Glutamatergic neuron (in vitro differentiated cells): ENCODE measurements at regions not wholly inside any gene's neighbourhood (a gene's known extent, or its start where the extent isn't known, plus 50 kb on each side); places are given as distances from the start of the nearest gene placed in this dataset.

Source experiments
- DNase-seq: peaks from one replicate; pipeline ENCODE4 v3.0.0; 2022
- H3K27ac Mint-ChIP-seq: one replicate; pipeline ENCODE4 v1.8.0; 2020; ENCODE audit warnings: mild to moderate bottlenecking, mixed read lengths, inconsistent platforms; ENCODE audit not compliant: unreplicated experiment
- H3K27me3 Mint-ChIP-seq: one replicate; pipeline ENCODE4 v1.8.0; 2020; ENCODE audit warnings: mild to moderate bottlenecking, moderate library complexity, mixed read lengths, inconsistent platforms; ENCODE audit not compliant: unreplicated experiment
- H3K36me3 Mint-ChIP-seq: one replicate; pipeline ENCODE4 v1.8.0; 2020; ENCODE audit warnings: mild to moderate bottlenecking, mixed read lengths, inconsistent platforms; ENCODE audit not compliant: unreplicated experiment
- H3K4me1 Mint-ChIP-seq: one replicate; pipeline ENCODE4 v1.8.0; 2020; ENCODE audit warnings: mild to moderate bottlenecking, low read depth, mixed read lengths, inconsistent platforms; ENCODE audit not compliant: unreplicated experiment
- H3K4me3 Mint-ChIP-seq: one replicate; pipeline ENCODE4 v1.8.0; 2020; ENCODE audit warnings: mild to moderate bottlenecking, mixed read lengths, inconsistent platforms; ENCODE audit not compliant: unreplicated experiment
- H3K9me3 Mint-ChIP-seq: one replicate; pipeline ENCODE4 v1.8.0; 2020; ENCODE audit warnings: mild to moderate bottlenecking, moderate library complexity, mixed read lengths, inconsistent platforms; ENCODE audit not compliant: unreplicated experiment
- CTCF ChIP-seq: fragments of 200-600 bp; sonication (generic); IDR thresholded peaks from one replicate; pipeline ENCODE4 v1.5.0; 2021; ENCODE audit not compliant: partially characterized antibody, unreplicated experiment

GRCh38 chr4:147094238-147094637 is 148.6 kb upstream of the TTC29 start:
- peaks cover 2% of the 10 kb centered on the region for H3K27me3 Mint-ChIP-seq
- no peaks in the 10 kb centered on the region for H3K36me3 Mint-ChIP-seq
- TF ChIP-seq CTCF: no peak
- H3K9me3 Mint-ChIP-seq: peaks cover 2% of the 10 kb centered on the region
- DNase-seq: no peak
- no peaks in the 10 kb centered on the region for H3K4me1 Mint-ChIP-seq
- no peak overlapping the region for H3K27ac Mint-ChIP-seq
- H3K4me3 Mint-ChIP-seq: no peak overlapping the region

- peak; percentile 75 for TF ChIP-seq CTCF
- no peaks in the 10 kb centered on the region for H3K4me1 Mint-ChIP-seq
- no peaks in the 10 kb centered on the region for H3K36me3 Mint-ChIP-seq
- no peak for DNase-seq
- no peaks in the 10 kb centered on the region for H3K9me3 Mint-ChIP-seq
- no peak overlapping the region for H3K4me3 Mint-ChIP-seq
- no peaks in the 10 kb centered on the region for H3K27me3 Mint-ChIP-seq
- no peak overlapping the region for H3K27ac Mint-ChIP-seq
Observed at GRCh38 chr4:147096667-147097604, 151.3 kb upstream of the TTC29 start.

GRCh38 chr4:147101678-147102077 is 156.0 kb upstream of the TTC29 start:
- Mint-ChIP-seq H3K9me3 (no peaks in the 10 kb centered on the region), H3K27ac (no peak overlapping the region), H3K4me3 (no peak overlapping the region), H3K27me3 (peaks cover 2% of the 10 kb centered on the region), H3K4me1 (peaks cover 5% of the 10 kb centered on the region), H3K36me3 (no peaks in the 10 kb centered on the region)
- DNase-seq: no peak
- no peak for TF ChIP-seq CTCF

- TF ChIP-seq CTCF: no peak
- Mint-ChIP-seq H3K36me3 (no peaks in the 10 kb centered on the region), H3K4me1 (peaks cover 5% of the 10 kb centered on the region), H3K4me3 (no peak overlapping the region), H3K9me3 (no peaks in the 10 kb centered on the region), H3K27ac (no peak overlapping the region), H3K27me3 (peaks cover 2% of the 10 kb centered on the region)
- DNase-seq: no peak
Observed at GRCh38 chr4:147102596-147102995, 156.9 kb upstream of the TTC29 start.

- Mint-ChIP-seq H3K4me1 (peaks cover 5% of the 10 kb centered on the region), H3K9me3 (no peaks in the 10 kb centered on the region), H3K27ac (no peak overlapping the region), H3K4me3 (no peak overlapping the region), H3K36me3 (no peaks in the 10 kb centered on the region), H3K27me3 (peaks cover 2% of the 10 kb centered on the region)
- TF ChIP-seq CTCF: no peak
- no peak for DNase-seq
Observed at GRCh38 chr4:147103403-147103946, 157.8 kb upstream of the TTC29 start.
